PC-3 (cell line): ENCODE measurements at regions not wholly inside any gene's neighbourhood (a gene's known extent, or its start where the extent isn't known, plus 50 kb on each side); places are given as distances from the start of the nearest gene placed in this dataset.

Experiments used
- EZH2 ChIP-seq: fragments of 300-600 bp; sonication (generic); IDR thresholded peaks from one replicate; pipeline ENCODE4 v1.6.1; 2017; ENCODE audit warnings: antibody characterized with exemption, mild to moderate bottlenecking, low read length; ENCODE audit not compliant: unreplicated experiment
- EZH2phosphoT487 ChIP-seq: fragments of 300-600 bp; sonication (generic); IDR thresholded peaks from 2 replicates; pipeline ENCODE4 v1.6.1; 2018; ENCODE audit warnings: mild to moderate bottlenecking, antibody characterized with exemption, low read length, borderline replicate concordance
- TF ChIP-seq, protein P1 (sequence below): fragments of 300-600 bp; sonication (generic); conservative IDR thresholded peaks from 2 replicates; pipeline ENCODE4 v1.5.1; 2017; ENCODE audit warnings: antibody characterized with exemption, low read depth, mild to moderate bottlenecking, low read length

DNA sequence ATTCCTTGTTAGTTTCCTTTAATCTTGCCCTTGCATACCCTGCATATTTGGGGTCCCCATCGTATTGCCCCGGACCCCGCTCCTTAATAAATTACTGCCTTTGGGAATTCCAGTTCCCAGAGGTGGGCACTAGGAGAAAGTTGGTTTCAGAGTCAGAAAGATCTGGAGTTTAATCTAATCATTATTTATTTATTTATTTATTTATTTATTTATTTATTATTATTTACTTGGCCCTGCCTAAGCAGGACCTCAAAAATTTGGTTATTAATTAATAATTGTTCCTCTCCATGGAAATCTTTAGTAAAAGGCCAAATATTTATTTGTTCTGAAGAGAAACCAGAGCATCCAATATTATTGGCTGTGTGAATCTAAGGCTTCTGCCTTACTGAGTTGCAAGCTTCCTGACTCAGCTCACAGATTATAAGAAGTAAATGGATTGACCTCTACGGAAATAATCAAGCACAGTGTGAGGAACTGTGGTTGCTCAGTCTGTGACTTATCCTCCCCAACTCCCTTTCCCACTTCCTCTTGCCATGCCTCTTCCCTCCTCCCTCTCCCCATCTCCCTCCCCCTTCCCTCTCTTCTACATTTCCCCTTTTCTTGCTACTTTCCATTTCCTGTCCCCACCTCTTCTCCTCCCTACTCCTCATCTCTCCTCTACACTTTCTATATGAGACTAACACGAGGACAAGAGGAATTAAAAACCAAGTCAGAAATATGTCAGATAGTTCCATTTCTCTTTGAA lies 61.5 kb upstream of the AP1S2 start:
- TF ChIP-seq, protein P1, sequence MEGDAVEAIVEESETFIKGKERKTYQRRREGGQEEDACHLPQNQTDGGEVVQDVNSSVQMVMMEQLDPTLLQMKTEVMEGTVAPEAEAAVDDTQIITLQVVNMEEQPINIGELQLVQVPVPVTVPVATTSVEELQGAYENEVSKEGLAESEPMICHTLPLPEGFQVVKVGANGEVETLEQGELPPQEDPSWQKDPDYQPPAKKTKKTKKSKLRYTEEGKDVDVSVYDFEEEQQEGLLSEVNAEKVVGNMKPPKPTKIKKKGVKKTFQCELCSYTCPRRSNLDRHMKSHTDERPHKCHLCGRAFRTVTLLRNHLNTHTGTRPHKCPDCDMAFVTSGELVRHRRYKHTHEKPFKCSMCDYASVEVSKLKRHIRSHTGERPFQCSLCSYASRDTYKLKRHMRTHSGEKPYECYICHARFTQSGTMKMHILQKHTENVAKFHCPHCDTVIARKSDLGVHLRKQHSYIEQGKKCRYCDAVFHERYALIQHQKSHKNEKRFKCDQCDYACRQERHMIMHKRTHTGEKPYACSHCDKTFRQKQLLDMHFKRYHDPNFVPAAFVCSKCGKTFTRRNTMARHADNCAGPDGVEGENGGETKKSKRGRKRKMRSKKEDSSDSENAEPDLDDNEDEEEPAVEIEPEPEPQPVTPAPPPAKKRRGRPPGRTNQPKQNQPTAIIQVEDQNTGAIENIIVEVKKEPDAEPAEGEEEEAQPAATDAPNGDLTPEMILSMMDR = no peak
- no peak for TF ChIP-seq EZH2phosphoT487
- no peak for TF ChIP-seq EZH2
